MCF 10A (cell line): ENCODE measurements at regions not wholly inside any gene's neighbourhood (a gene's known extent, or its start where the extent isn't known, plus 50 kb on each side); places are given as distances from the start of the nearest gene placed in this dataset.

Experiments used
- BruUV-seq: library from RNA; stranded (reverse); fragments of 400-500 nt; replicated peaks from 2 replicates; lab custom pipeline; 2021; lab: Mats Ljungman, UMichigan
- CTCF ChIA-PET: fragments of 300-600 bp; sonication (Branson Sonifier 250); formaldehyde crosslinking; extraction: SDS; loops from one replicate; lab custom pipeline; 2021; ENCODE audit warnings: antibody characterized with exemption, inconsistent platforms; lab: Yijun Ruan, JAX
- POLR2A ChIA-PET: fragments of 300-600, 350-650 bp; sonication (Branson Sonifier 250); formaldehyde crosslinking; extraction: SDS; loops from one replicate; lab custom pipeline; 2020; ENCODE audit warnings: antibody characterized with exemption, inconsistent platforms; lab: Yijun Ruan, JAX
- DNase-seq: peaks from one replicate; pipeline ENCODE4 v3.0.0-alpha.2; 2018; ENCODE audit not compliant: unreplicated experiment
- H3K27ac Mint-ChIP-seq: one replicate; pipeline ENCODE4 v1.8.0; 2022; ENCODE audit warnings: mild to moderate bottlenecking, low read depth, mixed read lengths; ENCODE audit not compliant: unreplicated experiment
- H3K27me3 Mint-ChIP-seq: one replicate; pipeline ENCODE4 v1.8.0; 2022; ENCODE audit warnings: mixed read lengths; ENCODE audit not compliant: insufficient read depth, unreplicated experiment
- H3K36me3 Mint-ChIP-seq: one replicate; pipeline ENCODE4 v1.8.0; 2022; ENCODE audit warnings: mild to moderate bottlenecking, moderate library complexity, mixed read lengths; ENCODE audit not compliant: insufficient read depth, unreplicated experiment
- H3K4me1 Mint-ChIP-seq: one replicate; pipeline ENCODE4 v1.8.0; 2022; ENCODE audit warnings: mixed read lengths; ENCODE audit not compliant: insufficient read depth, unreplicated experiment
- H3K4me3 Mint-ChIP-seq: one replicate; pipeline ENCODE4 v1.8.0; 2022; ENCODE audit warnings: mild to moderate bottlenecking, moderate library complexity, mixed read lengths; ENCODE audit not compliant: unreplicated experiment
- H3K9me3 Mint-ChIP-seq: one replicate; pipeline ENCODE4 v1.8.0; 2022; ENCODE audit warnings: mixed read lengths; ENCODE audit not compliant: unreplicated experiment
- intact Hi-C: fragments of 100-400 bp; cut with micrococcal nuclease; formaldehyde crosslinking; loops from 2 replicates; pipeline ENCODE4 v1.14.1; 2022
- TF ChIP-seq, protein P1 (sequence below): fragments of 200-600 bp; IDR thresholded peaks from one replicate; pipeline ENCODE4 v1.8.0; 2022; ENCODE audit warnings: antibody characterized with exemption, mild to moderate bottlenecking; ENCODE audit not compliant: unreplicated experiment

DNA sequence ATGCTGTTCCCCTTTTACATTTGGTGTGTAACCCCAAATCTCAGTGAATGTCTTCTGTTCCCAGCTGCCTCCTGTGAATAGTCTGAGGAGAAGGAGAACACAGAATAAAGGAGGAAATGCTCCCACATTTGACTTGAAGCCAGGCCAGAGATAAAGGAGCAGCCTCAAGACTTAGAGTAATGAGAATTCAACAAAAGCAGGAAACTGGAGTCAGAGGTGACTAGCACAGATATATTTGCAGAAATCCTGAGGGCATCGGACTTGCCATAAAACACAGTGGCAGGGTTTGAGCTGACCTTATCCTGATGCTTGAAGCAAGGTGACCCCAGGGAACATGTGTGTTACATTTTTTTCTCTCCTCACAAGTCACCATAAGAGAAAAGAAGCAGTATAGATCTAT, 291.4 kb upstream of the RND3 start:
- DNase-seq: no peak
- Mint-ChIP-seq H3K36me3 (no peaks in the 10 kb centered on the region), H3K27ac (no peak overlapping the region), H3K4me1 (no peaks in the 10 kb centered on the region), H3K4me3 (no peak overlapping the region), H3K27me3 (no peaks in the 10 kb centered on the region), H3K9me3 (no peaks in the 10 kb centered on the region)
- BruUV-seq: no TSS peak
- TF ChIP-seq, protein P1, sequence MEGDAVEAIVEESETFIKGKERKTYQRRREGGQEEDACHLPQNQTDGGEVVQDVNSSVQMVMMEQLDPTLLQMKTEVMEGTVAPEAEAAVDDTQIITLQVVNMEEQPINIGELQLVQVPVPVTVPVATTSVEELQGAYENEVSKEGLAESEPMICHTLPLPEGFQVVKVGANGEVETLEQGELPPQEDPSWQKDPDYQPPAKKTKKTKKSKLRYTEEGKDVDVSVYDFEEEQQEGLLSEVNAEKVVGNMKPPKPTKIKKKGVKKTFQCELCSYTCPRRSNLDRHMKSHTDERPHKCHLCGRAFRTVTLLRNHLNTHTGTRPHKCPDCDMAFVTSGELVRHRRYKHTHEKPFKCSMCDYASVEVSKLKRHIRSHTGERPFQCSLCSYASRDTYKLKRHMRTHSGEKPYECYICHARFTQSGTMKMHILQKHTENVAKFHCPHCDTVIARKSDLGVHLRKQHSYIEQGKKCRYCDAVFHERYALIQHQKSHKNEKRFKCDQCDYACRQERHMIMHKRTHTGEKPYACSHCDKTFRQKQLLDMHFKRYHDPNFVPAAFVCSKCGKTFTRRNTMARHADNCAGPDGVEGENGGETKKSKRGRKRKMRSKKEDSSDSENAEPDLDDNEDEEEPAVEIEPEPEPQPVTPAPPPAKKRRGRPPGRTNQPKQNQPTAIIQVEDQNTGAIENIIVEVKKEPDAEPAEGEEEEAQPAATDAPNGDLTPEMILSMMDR: no peak
- CTCF ChIA-PET: no interaction called here
- POLR2A ChIA-PET: no interaction called here
- intact Hi-C loops: no loop called here

DNA sequence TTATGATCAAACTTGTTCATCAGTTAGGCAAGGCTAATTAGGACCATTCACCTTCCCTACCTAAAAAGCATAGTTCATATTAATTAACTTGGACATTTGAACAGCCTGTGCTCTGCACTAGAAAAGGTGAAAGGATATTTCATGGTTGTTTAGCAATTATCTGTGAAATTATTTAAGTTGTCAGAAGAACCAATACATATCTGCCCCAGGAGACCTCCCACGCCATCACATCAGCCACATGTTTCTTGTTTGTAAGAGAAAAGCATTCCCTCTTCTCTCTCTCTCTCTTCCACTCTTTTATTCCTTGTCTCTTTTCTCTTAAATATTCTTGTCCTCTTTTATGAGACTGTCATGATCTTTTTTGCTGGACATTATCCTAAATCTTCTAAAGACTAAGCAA, 282.0 kb upstream of the RND3 start:
- Mint-ChIP-seq H3K4me3 (no peak overlapping the region), H3K4me1 (no peaks in the 10 kb centered on the region), H3K36me3 (no peaks in the 10 kb centered on the region), H3K27ac (no peak overlapping the region), H3K27me3 (no peaks in the 10 kb centered on the region), H3K9me3 (no peaks in the 10 kb centered on the region)
- POLR2A ChIA-PET: no interaction called here
- CTCF ChIA-PET: interaction anchor here (0.6 kb wide), 1 partner anchor 15 kb away, joined by 3 read pairs; no protein-coding TSS in a partner anchor
- no TSS peak for BruUV-seq
- DNase-seq: no peak
- TF ChIP-seq, protein P1: no peak
- intact Hi-C loops: no loop called here

DNA sequence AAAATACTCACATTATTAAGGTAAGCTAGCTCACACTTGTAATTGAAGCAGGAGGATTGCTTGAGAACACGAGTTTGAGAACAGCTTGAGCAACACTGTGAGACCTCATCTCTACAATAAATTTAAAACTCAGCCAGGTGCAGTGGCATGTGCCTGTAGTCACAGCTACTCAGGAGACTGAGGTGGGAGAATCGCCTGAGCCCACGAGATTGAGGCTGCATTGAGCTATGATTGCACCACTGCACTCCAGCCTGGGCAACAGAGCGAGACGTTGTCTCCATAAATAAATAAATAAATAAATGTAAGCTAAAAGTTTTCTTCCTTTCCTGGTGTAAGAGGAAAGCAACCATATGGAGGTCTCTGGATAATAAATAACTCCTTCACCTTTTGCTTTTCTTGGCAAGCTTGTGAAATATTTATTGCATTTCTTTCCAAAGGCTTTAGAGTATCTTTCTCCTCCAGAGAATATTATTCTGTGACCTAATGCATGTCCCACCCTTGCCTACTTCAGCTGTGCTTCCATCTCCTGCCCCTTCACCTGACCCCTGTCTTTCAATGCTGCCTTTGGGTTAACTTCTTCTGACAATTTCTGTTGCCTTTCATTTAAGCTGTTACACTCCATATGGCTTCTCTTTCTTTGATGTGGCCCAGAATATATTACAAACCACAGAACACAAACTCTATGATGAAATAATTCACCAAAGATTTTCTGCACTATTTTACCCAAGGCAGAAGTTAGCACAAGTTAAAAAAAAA, 280.7 kb upstream of the RND3 start:
- CTCF ChIA-PET: no interaction called here

DNA sequence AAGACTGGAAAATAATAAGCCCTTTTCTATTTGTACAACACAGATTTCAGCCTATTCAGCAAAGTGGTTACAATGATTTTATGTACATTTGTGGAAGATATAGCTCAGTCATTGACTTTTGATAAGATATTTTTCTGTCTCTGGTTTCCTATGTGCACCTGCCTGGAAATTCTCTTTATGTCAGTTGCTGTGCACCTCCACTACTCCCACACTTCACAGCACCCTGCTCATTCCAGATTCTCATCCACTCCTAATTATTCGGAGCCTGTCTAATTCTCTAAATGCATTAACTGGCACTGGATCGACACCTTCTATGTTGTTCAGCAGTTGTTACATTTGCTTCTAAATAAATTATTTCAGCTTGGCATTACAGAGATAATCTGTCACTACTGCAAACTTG, 275.1 kb upstream of the RND3 start:
- H3K9me3 Mint-ChIP-seq: no peaks in the 10 kb centered on the region
- ChIA-PET CTCF (interaction anchor here (0.7 kb wide), 1 partner anchor 335 kb away, joined by 3 read pairs; no protein-coding TSS in a partner anchor), POLR2A (interaction anchor here (0.5 kb wide), 1 partner anchor 32 kb away, joined by 3 read pairs; no protein-coding TSS in a partner anchor)

More for the DNA sequence above, 280.7 kb upstream of the RND3 start:
- no peaks in the 10 kb centered on the region for H3K4me1 Mint-ChIP-seq
- no peak overlapping the region for H3K27ac Mint-ChIP-seq
- no peaks in the 10 kb centered on the region for H3K27me3 Mint-ChIP-seq
- TF ChIP-seq, protein P1: no peak
- H3K4me3 Mint-ChIP-seq: no peak overlapping the region
- POLR2A ChIA-PET: no interaction called here
- H3K9me3 Mint-ChIP-seq: no peaks in the 10 kb centered on the region
- DNase-seq: no peak
- no TSS peak for BruUV-seq
- no peaks in the 10 kb centered on the region for H3K36me3 Mint-ChIP-seq
- intact Hi-C loops: no loop called here

More for the DNA sequence above, 275.1 kb upstream of the RND3 start:
- DNase-seq: no peak
- Mint-ChIP-seq H3K36me3 (no peaks in the 10 kb centered on the region), H3K4me3 (no peak overlapping the region), H3K4me1 (no peaks in the 10 kb centered on the region), H3K27me3 (no peaks in the 10 kb centered on the region), H3K27ac (no peak overlapping the region)
- TF ChIP-seq, protein P1: no peak
- intact Hi-C loops: no loop called here
- BruUV-seq: no TSS peak
